Pancreas (tissue), 10 donors: ENCODE measurements at regions not wholly inside any gene's neighbourhood (a gene's known extent, or its start where the extent isn't known, plus 50 kb on each side); places are given as distances from the start of the nearest gene placed in this dataset.

Source experiments
- ATAC-seq, 4 donors: fragments of 200-7000 bp; cut with Tn5 transposase; one replicate each; pipeline versions ENCODE4 v1.8.0 to v1.9.1; 2020; ENCODE audit warnings: mild to moderate bottlenecking in 4 of 4, moderate library complexity in 4 of 4
- DNase-seq, 6 donors: peaks; one replicate each; pipeline ENCODE4 v3.0.0-alpha.2; 2020
- FAIRE-seq: peaks from 2 replicates; lab custom pipeline; 2012; peaks lifted over from hg19 to GRCh38; lab: Jason Lieb, UNC
- H3K27ac ChIP-seq, 4 donors: fragments of 200-600 bp; sonication (generic); 1 replicate in 3 of 4; 2 replicates in 1 of 4; pipeline versions ENCODE4 v1.5.0 to v1.8.0; 2020
- H3K27me3 ChIP-seq, 4 donors: fragments of 200-600 bp; one replicate each; pipeline ENCODE4 v1.8.0; 2021
- H3K36me3 ChIP-seq, 3 donors: fragments of 200-600 bp; sonication (generic) in 1 of 3; one replicate each; pipeline versions ENCODE4 v1.5.0 to v1.8.0; 2020 to 2021
- H3K4me1 ChIP-seq, 3 donors: fragments of 200-600 bp; one replicate each; pipeline ENCODE4 v1.8.0; 2021
- H3K4me3 ChIP-seq, 4 donors: fragments of 200-600 bp; sonication (generic) in 2 of 4; one replicate each; pipeline versions ENCODE4 v1.5.0 to v1.8.0; 2020 to 2021
- H3K9me3 ChIP-seq, 4 donors: fragments of 200-600 bp; one replicate each; pipeline ENCODE4 v1.8.0; 2021
- CTCF ChIP-seq, 4 donors: fragments of 200-600 bp; sonication (generic) in 3 of 4; IDR thresholded peaks; one replicate each; pipeline versions ENCODE4 v1.5.0 to v1.8.0; 2021; ENCODE audit warnings: antibody characterized with exemption in 4 of 4
- WGBS, 2 donors: extraction: QIAGEN DNeasy Blood & Tissue Kit; methylation state at CpG; one replicate each; pipeline ENCODE4 v1.1.7; 2013; 5-methylcytosine and 5-hydroxymethylcytosine counted together
- intact Hi-C, 3 donors: fragments of 100-400 bp; cut with DNase I; formaldehyde crosslinking; loops; one replicate each; pipeline versions ENCODE4 v1.11.1 to v1.14.2; 2022
- donor health status: healthy with polysubstance abuse.
- donor health status: DM: no; HTN: no; CAD: no; lungs with moderate emphysema.
- donor health status: DM: no; HTN: no; CAD: no.
- donor health status: control.
- donor health status: control.
- donor health status: Bipolar disorder and iron deficiency.
- donor health status: DM: yes; HTN: yes; CAD: no.
- donor health status: DM: no; HTN: no; CAD: no.
- donor health status: DM: no; HTN: no; CAD: no.
- donor health status: DM: yes; HTN: yes; CAD: no.

- ATAC-seq, result no peak
- intact Hi-C loops, result no loop called here
- no peak overlapping the region for H3K4me3 ChIP-seq
- H3K27me3 ChIP-seq, result no peaks in the 10 kb centered on the region
- no peak for FAIRE-seq
- no peak for DNase-seq
- H3K36me3 ChIP-seq, result no peaks in the 10 kb centered on the region
- TF ChIP-seq CTCF (IDR thresholded peaks at IDR 0.05), result no peak
- H3K4me1 ChIP-seq, result no peaks in the 10 kb centered on the region
- 60 to 73% methylated on average over 12 of the region's 12 CpGs for WGBS, 2 donors
- no peak overlapping the region for H3K27ac ChIP-seq
- no peaks in the 10 kb centered on the region for H3K9me3 ChIP-seq
These were observed 90.0 kb upstream of the ADPGK start for GRCh38 chr15:72873379-72874233.

GRCh38 chr15:72872066-72872845, 88.7 kb upstream of the ADPGK start:
- Histone ChIP-seq H3K27ac (no peak overlapping the region), H3K4me1 (no peaks in the 10 kb centered on the region), H3K27me3 (no peaks in the 10 kb centered on the region), H3K4me3 (no peak overlapping the region), H3K36me3 (no peaks in the 10 kb centered on the region), H3K9me3 (no peaks in the 10 kb centered on the region)
- intact Hi-C loops, result no loop called here
- no peak for TF ChIP-seq CTCF (IDR thresholded peaks at IDR 0.05)
- 53 to 58% methylated on average over 10 of the region's 10 CpGs for WGBS, 2 donors
- DNase-seq, result no peak
- FAIRE-seq, result no peak
- ATAC-seq, result no peak

- no peaks in the 10 kb centered on the region for H3K4me1 ChIP-seq
- no peak overlapping the region for H3K27ac ChIP-seq
- intact Hi-C loops, result no loop called here
- ATAC-seq (no peak), DNase-seq (no peak), FAIRE-seq (no peak)
- no peak overlapping the region for H3K4me3 ChIP-seq
- no peaks in the 10 kb centered on the region for H3K9me3 ChIP-seq
- H3K36me3 ChIP-seq, result no peaks in the 10 kb centered on the region
- no peak for TF ChIP-seq CTCF (IDR thresholded peaks at IDR 0.05)
- no peaks in the 10 kb centered on the region for H3K27me3 ChIP-seq
- whole genome bisulfite sequencing, 2 donors, result 79 to 87% methylated on average over 5 of the region's 5 CpGs
These were observed 83.5 kb upstream of the ADPGK start for GRCh38 chr15:72866866-72867616.

GRCh38 chr15:72866182-72866581, 82.6 kb upstream of the ADPGK start:
- no peak for FAIRE-seq

More at GRCh38 chr15:72866182-72866581, 82.6 kb upstream of the ADPGK start:
- intact Hi-C loops, result no loop called here
- Histone ChIP-seq H3K9me3 (no peaks in the 10 kb centered on the region), H3K36me3 (no peaks in the 10 kb centered on the region), H3K4me3 (no peak overlapping the region), H3K4me1 (no peaks in the 10 kb centered on the region), H3K27ac (no peak overlapping the region), H3K27me3 (no peaks in the 10 kb centered on the region)
- no peak for TF ChIP-seq CTCF (IDR thresholded peaks at IDR 0.05)
- no peak for ATAC-seq
- no peak for DNase-seq
